GM21825 (cell line): ENCODE measurements at regions not wholly inside any gene's neighbourhood (a gene's known extent, or its start where the extent isn't known, plus 50 kb on each side); places are given as distances from the start of the nearest gene placed in this dataset.

Source experiments
- ATAC-seq: cut with Tn5 transposase; IDR thresholded peaks from one replicate; pipeline ENCODE4 v1.9.1; 2021; ENCODE audit warnings: mild to moderate bottlenecking, moderate library complexity; ENCODE audit not compliant: unreplicated experiment

DNA sequence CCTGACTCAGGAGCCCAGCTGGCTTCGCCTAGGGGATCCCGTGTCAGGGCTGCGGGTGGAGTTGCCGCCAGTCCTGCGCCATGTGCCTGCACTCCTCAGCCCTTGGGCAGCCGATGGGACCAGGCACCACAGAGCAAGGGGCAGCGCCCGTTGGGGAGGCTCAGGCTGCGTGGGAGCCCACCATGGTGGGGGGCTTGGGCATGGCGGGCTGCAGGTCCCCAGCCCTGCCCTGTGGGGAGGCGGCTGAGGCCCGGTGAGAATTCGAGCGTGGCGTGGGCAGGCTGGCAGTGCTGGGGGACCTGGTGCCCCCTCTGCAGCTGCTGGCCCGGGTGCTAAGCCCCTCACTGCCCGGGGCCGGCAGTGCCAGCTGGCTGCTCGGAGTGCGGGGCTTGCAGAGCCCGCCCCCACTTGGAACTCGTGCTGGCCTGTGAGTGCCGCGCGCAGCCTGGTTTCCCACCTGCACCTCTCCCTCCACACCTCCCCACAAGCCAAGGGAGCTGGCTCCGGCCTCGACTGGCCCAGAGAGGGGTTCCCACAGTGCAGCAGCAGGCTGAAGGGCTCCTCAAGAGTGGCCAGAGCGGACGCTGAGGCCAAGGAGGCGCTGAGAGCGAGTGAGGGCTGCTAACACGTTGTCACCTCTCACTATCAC, 135.1 kb upstream of the SEL1L start:
- ATAC-seq: no peak

DNA sequence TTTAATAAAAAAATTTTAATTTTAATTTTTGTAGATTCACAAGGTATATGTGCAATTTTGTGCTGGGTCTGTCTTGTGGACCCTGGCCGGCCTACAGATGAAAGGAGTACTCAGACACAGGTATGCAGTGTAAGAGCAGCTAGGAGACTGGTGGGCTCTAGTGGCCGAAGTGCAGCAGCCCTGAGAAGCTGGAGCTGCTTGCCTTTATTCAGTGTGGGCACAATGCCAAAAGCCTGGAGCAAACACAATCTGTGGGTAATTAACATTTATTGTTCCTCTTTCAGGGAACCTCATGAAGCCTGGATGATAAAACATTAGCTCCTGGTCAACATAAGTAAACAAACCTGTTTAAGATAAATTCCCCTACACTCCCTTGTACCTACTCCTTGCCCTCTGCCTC, 135.7 kb upstream of the SEL1L start:
- no peak for ATAC-seq

DNA sequence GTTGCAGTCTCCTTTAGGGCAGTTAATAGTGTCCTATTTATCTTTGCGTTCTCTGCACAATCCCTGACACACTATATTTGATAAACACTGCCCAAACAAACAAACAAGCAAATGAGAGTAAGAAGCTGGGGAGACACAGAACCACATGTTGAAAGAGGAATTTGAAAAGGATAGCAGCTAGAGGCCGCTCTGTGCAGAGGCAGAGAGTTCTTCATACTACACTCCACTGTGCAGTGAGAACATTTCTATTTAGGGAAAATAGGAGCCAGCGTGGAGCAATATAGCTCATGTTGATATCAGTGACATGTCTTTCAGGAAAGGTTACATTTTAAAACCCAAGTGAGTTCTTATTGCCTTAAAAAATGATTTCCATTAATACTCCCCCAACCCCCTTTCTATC, 140.3 kb upstream of the SEL1L start:
- ATAC-seq: no peak

DNA sequence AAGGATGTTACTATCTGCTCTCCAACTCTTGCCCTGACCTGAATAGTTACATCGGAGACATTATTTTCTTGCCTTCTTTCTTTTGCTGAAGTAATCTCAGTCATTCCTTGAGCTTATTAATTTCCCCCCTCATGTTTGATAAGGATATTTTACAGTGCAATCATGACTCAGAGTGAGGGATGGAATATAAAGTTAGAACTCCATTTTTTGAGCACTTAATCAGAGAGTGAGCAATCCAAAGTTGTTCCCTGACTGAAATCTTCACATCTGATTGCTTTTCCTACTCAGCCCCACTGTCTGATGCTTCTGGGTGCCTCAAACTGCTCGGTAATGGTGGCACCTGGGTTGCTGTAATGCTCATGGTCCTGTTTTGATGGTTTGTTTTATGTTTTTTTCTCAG, 142.7 kb upstream of the SEL1L start:
- ATAC-seq: no peak

DNA sequence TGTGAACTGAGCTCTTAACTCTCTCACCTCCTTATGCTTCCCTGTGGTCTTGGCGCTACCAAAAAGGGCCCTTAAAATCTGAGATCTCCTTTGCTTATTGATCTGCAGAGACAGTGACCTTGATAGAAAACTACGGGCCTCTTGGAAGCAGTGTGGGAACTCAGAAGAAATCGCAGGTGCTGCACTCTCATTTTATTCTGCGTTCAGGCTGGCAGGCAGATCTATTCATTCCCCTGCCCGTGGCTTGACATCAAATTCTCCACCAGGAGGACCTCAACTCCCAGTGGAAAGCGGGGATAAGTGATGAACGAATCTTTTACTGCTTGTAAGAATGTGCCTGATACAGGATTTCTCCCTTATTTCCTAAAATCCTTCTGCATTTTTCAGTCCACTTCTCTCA, 143.2 kb upstream of the SEL1L start:
- ATAC-seq: no peak

DNA sequence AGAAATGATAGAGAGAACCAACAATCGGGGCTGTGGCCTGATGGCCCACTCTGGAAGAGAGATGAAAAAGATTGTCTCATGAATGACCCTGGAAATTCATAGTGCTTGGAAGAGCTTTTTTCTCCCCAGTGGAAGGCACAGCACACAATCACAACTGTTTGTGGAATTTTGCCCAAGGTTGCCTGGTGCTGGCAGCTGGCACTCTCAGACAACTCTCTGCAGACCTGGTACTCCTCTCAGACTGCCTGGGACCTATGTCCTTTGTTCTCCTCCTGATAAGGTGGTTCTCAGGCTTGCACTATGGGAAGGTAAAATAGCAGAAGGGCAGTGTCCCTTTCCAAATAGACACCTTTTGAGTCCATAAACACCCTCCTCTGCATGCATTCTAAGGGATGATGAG, 144.1 kb upstream of the SEL1L start:
- ATAC-seq: no peak

DNA sequence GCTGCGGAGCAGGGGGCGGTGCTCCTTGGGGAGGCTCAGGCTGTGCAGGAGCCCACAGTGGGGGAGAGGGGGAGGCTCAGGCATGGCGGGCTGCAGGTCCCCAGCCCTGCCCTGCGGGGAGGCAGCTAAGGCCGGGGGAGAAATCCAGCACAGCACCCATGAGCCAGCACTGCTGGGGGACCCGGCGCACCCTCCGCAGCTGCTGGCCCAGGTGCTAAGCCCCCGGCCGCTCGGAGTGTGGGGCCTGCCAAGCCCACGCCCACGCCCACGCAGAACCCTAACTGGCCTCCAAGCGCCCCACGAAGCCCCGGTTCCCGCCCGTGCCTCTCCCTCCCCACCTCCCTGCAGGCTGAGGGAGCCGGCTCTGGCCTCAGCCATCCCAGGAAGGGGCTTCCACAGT, 145.6 kb upstream of the SEL1L start:
- ATAC-seq: no peak

DNA sequence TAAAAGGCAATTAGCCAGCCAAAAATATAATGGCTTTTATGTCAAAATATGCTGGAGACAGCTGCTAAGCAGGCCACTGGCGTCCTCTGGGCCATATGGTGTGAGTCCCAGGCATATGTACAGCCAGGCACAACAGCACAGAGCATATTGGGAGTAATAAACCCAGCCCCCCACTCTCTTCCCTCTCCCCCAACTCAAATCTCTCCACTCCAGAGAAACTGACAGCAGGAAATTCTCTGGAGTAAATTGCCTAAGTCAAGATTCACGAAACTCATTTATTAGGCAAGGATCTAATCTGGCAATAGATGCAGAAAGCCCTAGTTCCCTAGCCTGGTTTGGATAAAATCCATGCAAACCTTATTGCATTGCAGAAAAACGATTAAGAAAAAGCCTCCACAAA, 147.9 kb upstream of the SEL1L start:
- no peak for ATAC-seq

DNA sequence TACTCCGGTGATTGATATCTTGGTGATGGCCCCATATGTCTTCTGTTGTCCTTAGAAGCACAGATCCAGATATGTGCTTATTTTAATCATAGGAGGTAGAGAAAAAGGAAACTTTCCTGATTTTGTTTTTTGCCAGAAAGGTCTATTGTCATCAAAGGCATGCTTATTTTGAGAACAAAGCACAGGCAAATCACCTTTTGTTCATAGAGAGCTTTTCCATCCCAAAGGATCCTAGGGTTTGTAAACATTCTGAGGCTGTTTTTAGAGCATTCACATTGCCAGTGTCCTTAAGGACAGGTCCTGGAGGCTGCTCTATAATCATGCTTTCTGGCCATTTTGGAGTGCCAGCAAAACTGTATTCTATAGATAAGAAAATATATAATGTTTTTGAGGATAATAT, 148.5 kb upstream of the SEL1L start:
- ATAC-seq: no peak

DNA sequence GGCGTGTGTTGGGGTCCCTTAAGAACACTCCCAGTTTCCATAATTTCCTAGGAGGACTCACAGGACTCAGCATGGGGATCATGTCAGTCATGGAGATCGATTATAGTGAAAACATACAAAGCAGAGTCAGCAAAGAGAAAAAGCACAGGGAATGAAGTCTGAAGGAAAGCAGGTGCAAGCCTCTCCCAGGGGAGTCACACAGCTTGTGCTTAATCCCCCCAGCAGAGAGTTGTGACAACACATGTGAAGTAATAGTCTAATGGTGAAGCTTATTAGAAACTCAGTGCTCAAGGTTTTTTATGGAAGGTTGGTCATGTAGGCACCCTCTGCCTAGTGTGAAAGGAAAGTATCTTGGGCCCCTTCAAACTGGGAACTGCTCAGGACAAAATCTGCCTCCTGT, 149.0 kb upstream of the SEL1L start:
- ATAC-seq: no peak

DNA sequence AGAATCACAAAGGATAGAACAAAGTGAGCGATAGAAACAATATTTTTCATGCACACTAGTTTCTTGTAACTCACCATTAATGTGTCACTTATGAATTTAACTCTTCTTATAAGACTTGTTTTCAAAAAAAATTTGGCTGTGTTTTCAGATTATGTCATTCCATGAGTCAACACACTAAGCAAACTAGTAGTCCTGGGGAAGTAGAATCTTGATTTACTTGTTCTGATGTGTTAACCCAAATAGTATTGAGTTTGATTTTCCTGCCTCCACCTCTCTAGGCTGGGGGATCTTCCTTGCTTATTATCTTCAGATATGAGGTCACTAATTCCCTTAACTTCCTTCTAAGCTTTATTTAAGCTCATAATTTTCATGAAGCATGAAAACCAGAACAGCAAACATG, 151.0 kb upstream of the SEL1L start:
- no peak for ATAC-seq

DNA sequence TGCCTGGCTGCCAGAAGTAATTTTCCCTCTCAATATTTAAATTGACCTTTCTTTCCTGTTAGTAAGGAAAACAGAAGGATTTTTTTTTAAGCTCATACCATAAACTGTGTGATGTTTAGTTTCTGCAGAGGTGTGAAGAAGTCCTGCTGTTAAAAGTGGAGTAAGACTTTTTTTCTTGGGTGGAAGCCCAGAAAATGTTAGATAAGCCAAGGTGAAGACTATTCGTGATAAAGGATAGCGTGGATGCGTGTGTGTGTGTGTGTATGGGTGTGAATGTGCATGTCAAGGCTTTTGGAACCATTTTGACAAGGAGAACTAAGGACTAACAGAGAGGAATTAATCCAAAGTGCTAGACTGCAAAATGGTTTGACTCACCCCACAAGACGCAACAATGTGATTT, 152.9 kb upstream of the SEL1L start:
- no peak for ATAC-seq

DNA sequence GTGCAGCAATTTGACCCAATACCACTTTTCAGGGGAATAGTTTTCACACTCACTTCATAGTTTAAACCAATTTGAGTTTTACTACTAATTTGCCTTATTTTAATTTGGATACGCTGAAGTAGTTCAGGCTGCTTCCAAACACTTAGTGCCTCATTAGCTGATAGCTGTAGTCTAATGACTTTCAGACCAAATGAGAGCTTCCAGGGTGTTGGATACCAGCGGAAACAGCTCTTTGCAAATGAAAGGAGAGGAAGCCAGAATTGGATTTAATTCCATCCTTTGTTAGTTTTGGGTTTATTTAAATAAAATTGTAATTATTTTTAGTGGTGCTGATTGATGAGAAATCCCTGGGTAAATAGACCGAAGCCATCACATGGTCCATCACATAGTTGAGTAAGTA, 158.3 kb upstream of the SEL1L start:
- ATAC-seq: no peak

DNA sequence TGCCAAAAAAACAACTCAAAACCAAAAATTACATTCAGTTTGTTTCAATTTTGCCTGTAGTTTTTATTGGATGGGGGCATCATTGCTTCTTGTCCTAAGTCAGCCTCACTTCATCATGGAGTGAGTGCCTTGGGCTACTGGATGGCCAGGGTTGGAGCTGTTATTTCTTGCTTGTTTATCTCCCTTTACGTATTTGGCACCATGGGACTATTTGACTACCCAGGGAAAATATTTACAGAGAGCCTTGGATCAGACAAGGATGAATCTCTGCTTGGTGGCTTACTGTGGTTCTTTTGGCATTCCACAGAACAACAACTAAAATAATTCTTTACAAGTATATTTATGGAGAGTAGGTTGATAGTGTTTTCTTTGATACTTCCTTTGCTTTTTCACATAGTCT, 160.8 kb upstream of the SEL1L start:
- no peak for ATAC-seq

DNA sequence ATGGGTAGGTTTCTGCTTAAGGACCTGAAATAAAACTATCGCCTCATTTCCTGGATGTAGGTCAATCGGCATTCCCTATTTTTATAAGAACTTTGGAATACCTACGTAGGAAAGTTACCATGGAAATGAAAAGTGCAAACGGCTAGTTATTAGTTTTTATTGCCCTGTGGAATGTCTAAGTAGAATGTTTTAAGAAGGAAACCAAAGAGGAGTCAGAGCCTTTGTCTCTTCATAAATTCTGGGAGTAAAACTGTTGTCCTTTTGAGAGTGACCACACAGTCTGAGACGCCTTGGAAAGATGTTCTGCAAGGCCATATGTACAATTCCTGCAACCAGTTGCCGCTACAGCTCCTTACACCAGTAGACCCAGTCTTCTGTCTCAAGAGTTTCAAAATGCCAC, 176.0 kb upstream of the SEL1L start:
- ATAC-seq: no peak

DNA sequence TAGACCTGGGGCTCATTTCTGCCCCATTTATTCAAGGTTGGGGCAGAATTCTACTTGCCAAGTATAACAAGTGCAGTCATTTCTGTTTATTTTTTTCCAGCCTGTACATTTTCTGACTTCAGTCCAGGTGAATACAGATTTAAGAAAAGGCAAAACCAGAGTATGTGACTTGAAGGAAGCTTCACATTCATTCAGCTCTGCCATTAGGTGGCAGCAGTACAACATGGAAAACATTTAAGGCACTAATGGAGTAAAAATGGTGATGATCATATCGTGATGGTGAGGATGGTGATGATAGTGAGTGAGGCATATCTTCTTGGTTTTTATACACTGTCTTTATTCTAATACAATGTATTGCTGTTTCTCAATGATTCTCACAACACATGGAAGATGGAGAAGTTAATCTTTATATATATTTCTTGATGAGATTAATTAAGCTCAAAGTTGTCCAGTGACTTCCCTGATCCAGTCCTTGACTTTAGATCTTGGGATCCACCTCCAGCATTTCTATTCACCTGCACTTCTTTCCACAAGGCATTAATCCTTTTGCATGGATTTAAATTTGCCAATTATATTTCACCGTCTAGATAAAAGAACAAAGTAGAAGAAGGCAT, 176.7 kb upstream of the SEL1L start:
- no peak for ATAC-seq

DNA sequence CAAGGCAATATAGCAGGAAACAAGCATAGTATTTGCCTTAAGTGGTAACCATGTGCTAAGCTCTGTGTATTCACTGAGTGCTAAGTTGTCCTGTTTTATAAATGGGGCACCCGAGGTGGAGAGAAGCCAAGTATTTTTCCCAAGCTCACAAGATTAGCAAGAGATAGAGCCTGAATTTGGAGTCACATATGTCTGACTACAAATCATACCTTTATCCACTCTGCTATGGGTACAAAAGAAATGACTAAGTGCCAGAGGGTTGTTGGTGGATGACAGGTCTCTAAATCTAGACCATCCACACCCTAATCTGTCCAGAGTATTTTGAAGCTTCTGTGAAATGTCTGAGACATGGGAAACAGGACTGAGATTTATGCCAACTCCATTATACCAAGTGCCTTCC, 182.1 kb upstream of the SEL1L start:
- ATAC-seq: no peak

DNA sequence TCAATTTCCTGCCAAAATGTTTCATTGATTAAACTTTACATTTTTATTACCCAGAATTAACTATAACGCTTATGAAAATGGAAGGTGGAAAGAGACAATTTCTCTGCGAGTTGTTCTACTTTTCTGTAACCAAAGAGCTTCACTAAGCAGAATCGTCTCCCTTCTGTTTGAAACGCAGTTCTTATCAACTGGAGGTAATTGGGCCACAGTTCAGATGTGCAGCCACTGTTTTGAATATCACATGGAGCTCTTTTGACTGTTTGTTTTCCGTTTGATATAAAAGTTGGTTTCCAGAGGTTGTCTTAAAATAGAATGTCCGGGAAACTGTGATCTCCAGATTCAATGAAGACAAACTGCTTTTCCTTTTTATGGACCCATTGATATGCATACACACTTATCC, 183.3 kb upstream of the SEL1L start:
- ATAC-seq: no peak

DNA sequence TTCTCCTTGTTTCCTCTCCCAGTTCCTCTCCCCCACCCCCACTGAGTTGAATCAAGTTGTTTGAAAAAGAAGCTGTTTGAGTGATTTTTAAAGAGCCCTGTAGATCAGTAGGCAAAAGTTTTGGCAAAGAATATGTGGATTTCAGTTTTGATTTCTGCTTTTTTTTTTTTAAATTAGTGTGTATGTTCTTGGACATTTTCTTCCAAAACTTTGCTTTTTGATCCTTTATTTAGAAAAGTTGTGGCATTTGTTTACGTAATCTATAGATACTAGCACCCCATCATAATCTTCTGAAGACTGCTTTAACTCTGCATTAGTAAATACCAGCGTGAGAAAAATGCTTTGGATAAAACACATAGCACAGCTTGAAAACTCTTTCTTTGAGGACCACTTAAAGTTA, 190.3 kb upstream of the SEL1L start:
- ATAC-seq: no peak

DNA sequence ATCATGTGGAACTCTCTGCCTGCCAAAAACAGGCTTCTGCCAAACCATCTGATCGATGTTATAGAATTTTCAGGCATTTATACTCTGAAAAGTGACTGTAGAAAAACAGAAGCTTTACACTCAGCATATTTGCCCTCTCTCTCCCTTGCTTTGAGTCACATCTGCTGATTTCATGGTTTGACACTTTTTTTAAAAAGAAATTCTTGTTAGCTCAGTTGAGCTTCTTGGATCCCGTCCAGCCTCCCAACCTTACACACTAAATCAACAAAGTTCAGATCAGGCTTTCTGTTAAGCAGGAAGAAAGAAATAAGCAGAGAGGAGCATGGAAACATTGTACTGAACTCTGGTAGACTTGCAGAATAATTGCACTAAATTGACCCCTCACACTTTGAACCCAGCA, 193.6 kb upstream of the SEL1L start:
- ATAC-seq: no peak

DNA sequence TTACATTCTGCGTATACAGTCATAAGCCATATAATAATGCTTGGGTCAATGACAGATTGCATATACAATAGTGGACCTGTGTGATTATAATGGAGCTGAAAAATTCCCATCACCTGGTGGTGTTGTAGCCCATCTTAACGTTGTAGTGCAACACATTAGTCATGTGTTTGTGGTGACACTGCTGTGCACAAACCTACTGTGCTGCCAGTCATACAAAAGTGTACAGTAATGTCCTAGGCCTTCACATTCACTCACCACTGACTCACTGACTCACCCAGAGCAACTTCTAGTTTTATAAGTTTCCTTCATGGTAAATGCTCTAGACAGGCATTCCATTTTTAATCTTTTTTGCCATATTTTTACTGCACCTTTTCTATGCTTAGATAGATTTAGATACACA, 194.8 kb upstream of the SEL1L start:
- ATAC-seq: no peak

DNA sequence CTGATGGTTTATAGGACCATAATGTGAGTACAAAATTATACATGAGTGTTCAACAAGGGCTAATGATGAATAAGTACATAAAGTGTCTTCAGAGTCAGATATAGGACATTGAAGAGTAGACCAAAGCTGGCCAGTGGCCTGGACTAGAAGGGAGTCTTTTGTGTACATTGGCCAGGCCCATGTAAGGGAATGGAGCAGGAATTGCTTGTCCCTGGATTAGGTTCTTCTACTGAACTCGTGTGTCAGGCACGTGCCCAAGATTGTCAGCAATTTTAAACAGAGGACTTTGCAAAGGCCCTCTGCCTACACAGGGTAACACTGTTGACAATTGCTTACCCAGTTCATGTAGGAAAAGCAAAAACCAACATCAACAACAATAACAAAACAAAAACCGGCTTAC, 196.0 kb upstream of the SEL1L start:
- ATAC-seq: no peak

DNA sequence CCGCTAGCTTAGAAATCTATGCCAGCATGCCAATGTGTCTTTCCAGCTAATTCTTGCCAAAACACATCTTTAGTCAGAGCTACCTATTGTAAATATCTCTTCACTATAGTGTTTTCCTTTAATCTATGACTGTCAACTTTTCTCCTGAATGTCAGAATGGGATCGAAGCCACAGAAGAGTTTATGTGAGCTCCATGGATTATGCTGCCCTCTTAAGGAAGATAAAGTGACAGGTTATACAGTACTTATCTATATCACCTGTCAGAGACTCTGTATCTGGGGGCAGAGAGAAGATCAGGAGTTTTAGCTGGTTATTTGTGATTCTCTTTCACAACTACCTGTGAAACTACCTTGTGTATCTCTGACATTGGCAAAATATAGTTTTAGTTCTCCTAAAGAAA, 204.3 kb upstream of the SEL1L start:
- ATAC-seq: no peak
